Fibroblast of the aortic adventitia (primary cell): ENCODE measurements at regions not wholly inside any gene's neighbourhood (a gene's known extent, or its start where the extent isn't known, plus 50 kb on each side); places are given as distances from the start of the nearest gene placed in this dataset.

Source experiments
- DNase-seq: peaks from one replicate; pipeline ENCODE4 v3.0.0-alpha.2; 2010; ENCODE audit warnings: low read depth
- H3K4me3 ChIP-seq: 2 replicates; pipeline ENCODE4 v1.5.1; 2011; ENCODE audit warnings: low read depth, mild to moderate bottlenecking, control low read depth, low read length, moderate library complexity
- CTCF ChIP-seq: IDR thresholded peaks from 2 replicates; pipeline ENCODE4 v1.5.1; 2011; ENCODE audit warnings: mild to moderate bottlenecking, low read length, control low read depth, inconsistent platforms; ENCODE audit not compliant: insufficient read depth

- no peak for TF ChIP-seq CTCF
- no peak for DNase-seq
- no peak overlapping the region for H3K4me3 ChIP-seq
Measured at GRCh38 chr12:92553389-92553788, 149.4 kb upstream of the PLEKHG7 start.

- TF ChIP-seq CTCF, result no peak
- no peak overlapping the region for H3K4me3 ChIP-seq
- DNase-seq, result peak; percentile 57
Measured at GRCh38 chr12:92552412-92553108, 150.2 kb upstream of the PLEKHG7 start.

- peak; percentile 49 for DNase-seq
Measured at GRCh38 chr12:92551853-92552397, 150.9 kb upstream of the PLEKHG7 start.

GRCh38 chr12:92551210-92551609, 151.6 kb upstream of the PLEKHG7 start:
- DNase-seq, result no peak
- no peak overlapping the region for H3K4me3 ChIP-seq
- no peak for TF ChIP-seq CTCF

More at GRCh38 chr12:92551853-92552397, 150.9 kb upstream of the PLEKHG7 start:
- TF ChIP-seq CTCF, result no peak
- H3K4me3 ChIP-seq, result no peak overlapping the region

GRCh38 chr12:92550661-92551060, 152.1 kb upstream of the PLEKHG7 start:
- DNase-seq, result no peak
- no peak for TF ChIP-seq CTCF

GRCh38 chr12:92550254-92550653, 152.5 kb upstream of the PLEKHG7 start:
- TF ChIP-seq CTCF, result no peak

More at GRCh38 chr12:92550661-92551060, 152.1 kb upstream of the PLEKHG7 start:
- H3K4me3 ChIP-seq, result no peak overlapping the region

GRCh38 chr12:92549516-92549915, 153.3 kb upstream of the PLEKHG7 start:
- no peak for DNase-seq
- no peak for TF ChIP-seq CTCF

More at GRCh38 chr12:92550254-92550653, 152.5 kb upstream of the PLEKHG7 start:
- H3K4me3 ChIP-seq, result no peak overlapping the region
- DNase-seq, result no peak

More at GRCh38 chr12:92549516-92549915, 153.3 kb upstream of the PLEKHG7 start:
- H3K4me3 ChIP-seq, result no peak overlapping the region
